Neural progenitor cell (in vitro differentiated cells): ENCODE measurements at regions not wholly inside any gene's neighbourhood (a gene's known extent, or its start where the extent isn't known, plus 50 kb on each side); places are given as distances from the start of the nearest gene placed in this dataset.

Experiments
- CTCF ChIP-seq: fragments of 200-600 bp; sonication (generic); IDR thresholded peaks from 2 replicates; pipeline ENCODE4 v1.5.1; 2017; ENCODE audit warnings: antibody characterized with exemption, mild to moderate bottlenecking
- EZH2 ChIP-seq: fragments of 200-600 bp; sonication (generic); IDR thresholded peaks from 2 replicates; pipeline ENCODE4 v1.6.1; 2017; ENCODE audit warnings: antibody characterized with exemption, mild to moderate bottlenecking, moderate library complexity
- EZH2phosphoT487 ChIP-seq: fragments of 200-600 bp; sonication (generic); IDR thresholded peaks from 2 replicates; pipeline ENCODE4 v1.6.1; 2017; ENCODE audit warnings: antibody characterized with exemption

GRCh38 chr3:8113626-8114025 is 388.0 kb upstream of the LMCD1 start:
- TF ChIP-seq CTCF (no peak), EZH2 (no peak), EZH2phosphoT487 (no peak)
